HG03039 (cell line): ENCODE measurements at regions not wholly inside any gene's neighbourhood (a gene's known extent, or its start where the extent isn't known, plus 50 kb on each side); places are given as distances from the start of the nearest gene placed in this dataset.
A peak's percentile ranks its signal among the peaks of the same experiment; 100 is the strongest.
"Not testable (repeated sequence)": the region's sequence is repeated elsewhere in the genome, so short reads cannot be mapped to it uniquely, and the experiment has no call there.

Experiments
- ATAC-seq: cut with Tn5 transposase; IDR thresholded peaks from one replicate; pipeline ENCODE4 v1.9.1; 2021; ENCODE audit warnings: mild to moderate bottlenecking, moderate library complexity; ENCODE audit not compliant: unreplicated experiment

GRCh38 chr7:67301667-67302066, 305.0 kb downstream of the TYW1 start:
- no peak for ATAC-seq

DNA sequence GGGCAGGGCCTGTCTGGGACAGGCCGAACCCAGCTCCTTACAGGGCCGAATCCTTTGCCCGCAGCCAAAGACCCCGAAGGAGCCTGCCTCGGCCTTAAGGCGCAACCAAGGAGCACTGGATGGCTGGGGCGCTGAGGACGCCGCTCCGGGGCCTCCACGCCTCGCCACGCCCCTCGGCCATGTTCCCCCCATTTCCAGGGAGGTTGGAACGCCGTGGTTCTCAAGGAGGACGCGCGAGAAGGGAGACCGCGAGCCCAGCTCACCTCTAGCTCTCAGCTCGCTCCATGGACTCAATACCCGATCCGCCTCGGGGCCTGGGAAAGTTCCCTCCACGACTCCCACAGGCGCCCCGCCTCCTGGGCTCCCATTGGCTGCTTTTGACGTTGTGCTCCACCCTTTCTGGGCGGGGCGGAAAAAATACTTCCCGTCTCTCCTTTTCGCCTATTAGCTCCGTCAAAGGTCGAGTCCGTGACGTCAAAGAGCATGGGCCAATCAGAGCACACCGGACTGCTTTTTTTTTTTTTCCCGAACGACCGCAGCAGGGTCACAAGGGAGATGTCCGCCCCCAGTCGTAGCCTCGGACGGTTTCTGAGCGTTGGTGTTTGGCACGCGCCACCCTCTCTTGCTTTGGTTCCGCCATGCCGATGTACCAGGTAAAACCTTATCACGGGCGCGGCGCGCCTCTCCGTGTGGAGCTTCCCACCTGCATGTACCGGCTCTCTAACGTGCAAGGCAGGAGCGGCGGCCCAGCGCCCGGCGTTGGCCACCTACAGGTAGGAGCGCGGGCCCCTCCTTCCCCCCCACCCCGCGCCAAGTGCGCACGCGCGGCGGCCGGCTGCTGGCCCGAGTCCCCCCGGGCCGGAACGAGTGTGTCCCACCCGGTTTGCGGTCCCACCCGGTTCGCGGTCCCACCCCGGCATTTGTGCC, 305.7 kb downstream of the TYW1 start:
- peak; percentile 81 for ATAC-seq

GRCh38 chr7:67304846-67305245, 308.2 kb downstream of the TYW1 start:
- not testable (repeated sequence) for ATAC-seq

GRCh38 chr7:67306331-67306730, 309.7 kb downstream of the TYW1 start:
- ATAC-seq: no peak

DNA sequence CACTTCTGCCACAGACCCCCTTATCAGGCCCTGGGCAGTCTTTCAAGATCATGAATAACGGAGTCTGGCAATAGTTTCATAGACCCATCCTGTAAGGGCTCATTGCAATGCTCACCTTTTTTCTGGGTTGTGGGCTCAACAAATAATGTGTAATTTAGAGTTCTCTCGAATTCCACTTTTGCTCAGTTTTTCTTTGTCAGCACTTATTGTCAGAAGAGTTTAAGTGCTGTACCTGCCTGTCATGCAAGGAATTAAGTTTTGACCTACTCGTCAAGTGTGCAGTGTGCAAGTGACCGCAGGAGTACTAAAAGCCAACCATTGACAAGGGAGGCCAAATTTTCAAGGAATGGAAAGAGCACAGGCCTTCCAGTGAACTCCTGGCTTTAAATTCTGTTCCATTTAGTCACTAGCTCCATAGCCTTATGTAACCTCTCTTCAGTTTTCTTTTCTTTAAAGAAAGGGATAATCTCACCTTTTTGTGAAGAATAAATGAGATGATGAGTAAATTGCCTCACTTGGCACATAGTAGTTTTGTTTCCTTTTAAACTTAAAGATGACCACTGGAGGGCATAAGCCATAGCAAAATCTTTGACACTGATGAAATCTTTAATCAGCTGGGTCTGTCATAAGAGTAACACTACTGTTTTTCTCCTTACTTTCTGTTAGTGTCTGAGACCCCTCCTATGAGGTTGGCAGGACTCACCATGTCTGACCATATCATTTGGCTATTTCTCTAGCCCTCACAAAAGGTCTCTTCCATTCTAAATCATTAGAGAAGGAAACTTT, 313.3 kb downstream of the TYW1 start:
- ATAC-seq: no peak

DNA sequence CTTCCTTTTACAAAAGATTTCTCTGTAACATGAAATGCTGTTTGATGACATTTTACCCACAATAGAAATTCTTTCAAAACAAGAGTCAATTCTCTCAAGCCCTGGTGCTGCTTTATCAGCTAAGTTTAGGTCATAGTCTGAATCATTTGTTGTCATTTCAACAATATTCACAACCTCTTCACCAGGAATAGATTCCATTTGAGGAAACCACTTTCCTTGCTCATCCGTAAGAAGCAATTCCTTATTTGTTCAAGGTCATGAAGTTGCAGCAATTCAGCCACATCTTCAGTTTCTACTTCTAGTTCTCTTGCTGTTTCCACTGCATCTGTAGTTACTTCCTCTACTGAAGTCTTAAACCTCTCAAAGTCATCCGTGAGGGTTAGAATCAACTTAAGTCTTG, 315.3 kb downstream of the TYW1 start:
- ATAC-seq: no peak

- ATAC-seq: no peak
Measured at GRCh38 chr7:67313213-67313612, 316.6 kb downstream of the TYW1 start.

DNA sequence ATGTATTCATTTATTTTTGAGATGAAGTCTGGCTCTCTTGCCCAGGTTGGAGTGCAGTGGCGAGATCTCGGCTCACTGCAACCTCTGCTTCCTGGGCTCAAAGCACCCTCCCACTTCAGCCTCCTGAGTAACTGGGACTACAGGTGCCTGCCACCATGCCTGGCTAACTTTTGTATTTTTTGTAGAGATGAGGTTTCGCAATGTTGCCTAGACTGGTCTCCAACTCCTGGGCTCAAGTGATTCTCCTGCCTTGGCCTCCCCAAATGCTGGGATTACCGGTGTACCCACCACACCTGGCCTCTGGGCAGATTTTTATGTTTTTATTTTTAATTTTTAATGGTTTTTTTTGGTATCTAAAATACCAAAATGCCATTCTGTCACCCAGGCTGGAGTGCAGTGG, 320.3 kb downstream of the TYW1 start:
- not testable (repeated sequence) for ATAC-seq

- ATAC-seq: not testable (repeated sequence)
Measured at GRCh38 chr7:67328257-67328656, 331.6 kb downstream of the TYW1 start.

GRCh38 chr7:67335165-67335564, 338.5 kb downstream of the TYW1 start:
- not testable (repeated sequence) for ATAC-seq

DNA sequence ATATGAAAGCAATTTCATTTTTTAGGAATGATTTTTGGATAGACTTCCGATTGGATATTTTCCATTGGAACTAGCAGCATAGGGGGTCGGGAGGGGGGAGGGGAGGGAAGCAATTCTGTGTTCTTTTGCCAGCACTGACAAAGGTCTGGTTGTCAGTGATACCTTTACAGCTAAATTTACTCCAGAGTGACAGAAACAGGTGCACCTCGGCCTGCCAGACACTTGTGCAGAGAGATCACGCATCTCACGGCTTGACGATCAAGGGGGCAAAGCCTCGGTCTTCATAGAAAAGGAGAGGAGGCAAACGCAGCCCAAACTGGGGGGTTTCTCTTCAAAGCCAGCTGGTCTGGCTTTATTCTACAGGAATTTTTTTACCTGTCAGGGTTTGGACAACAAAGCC, 339.0 kb downstream of the TYW1 start:
- ATAC-seq: not testable (repeated sequence)

GRCh38 chr7:67338545-67338944, 341.9 kb downstream of the TYW1 start:
- ATAC-seq: not testable (repeated sequence)

DNA sequence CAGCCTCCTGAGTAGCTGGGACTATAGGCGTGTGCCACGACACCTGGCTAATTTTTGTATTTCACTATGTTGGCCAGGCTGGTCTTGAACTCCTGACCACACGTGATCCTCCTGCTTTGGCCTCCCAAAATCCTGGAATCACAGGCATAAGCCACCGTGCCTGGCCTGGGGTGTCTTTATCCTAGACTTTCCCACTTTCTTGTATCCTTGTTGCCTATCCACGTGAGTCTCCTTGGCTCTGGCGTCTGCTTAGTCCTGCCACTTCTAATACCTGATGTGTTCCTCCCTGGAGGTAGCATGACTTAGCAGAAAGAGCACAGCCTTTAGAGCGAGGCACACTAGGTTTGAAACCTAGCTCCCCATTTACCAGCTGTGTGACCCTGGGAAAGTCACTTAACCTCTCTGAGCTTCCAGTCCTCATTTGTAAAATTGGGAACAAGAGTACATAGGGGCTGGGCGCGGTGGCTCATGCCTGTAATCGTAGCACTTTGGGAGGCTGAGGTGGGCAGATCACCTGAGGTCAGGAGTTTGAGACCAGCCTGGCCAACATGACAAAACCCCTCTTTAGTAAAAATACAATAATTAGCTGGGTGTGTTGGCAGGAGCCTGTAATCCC, 344.6 kb downstream of the TYW1 start:
- no peak for ATAC-seq

- no peak for ATAC-seq
Measured at GRCh38 chr7:67343114-67343513, 346.5 kb downstream of the TYW1 start.

DNA sequence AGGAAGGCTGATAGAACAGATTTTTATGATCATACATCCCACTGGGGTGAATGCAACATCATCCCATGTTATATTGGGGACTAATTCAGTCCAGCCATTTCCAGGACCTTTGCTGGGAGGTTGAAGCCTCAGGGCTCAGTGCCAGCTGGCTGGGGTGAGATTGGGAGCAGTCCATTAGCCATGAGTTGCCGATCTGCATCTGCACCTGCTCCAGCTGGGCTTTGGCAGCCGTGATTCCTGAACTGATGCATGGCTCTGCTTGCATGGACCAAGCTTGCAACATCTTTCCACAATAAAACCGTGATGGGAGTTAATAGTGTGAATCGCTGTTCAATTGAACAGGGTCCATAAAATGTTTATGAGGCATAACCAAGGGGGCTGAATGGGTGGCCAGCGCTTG, 346.9 kb downstream of the TYW1 start:
- no peak for ATAC-seq

- no peak for ATAC-seq
Measured at GRCh38 chr7:67344481-67345193, 348.0 kb downstream of the TYW1 start.

DNA sequence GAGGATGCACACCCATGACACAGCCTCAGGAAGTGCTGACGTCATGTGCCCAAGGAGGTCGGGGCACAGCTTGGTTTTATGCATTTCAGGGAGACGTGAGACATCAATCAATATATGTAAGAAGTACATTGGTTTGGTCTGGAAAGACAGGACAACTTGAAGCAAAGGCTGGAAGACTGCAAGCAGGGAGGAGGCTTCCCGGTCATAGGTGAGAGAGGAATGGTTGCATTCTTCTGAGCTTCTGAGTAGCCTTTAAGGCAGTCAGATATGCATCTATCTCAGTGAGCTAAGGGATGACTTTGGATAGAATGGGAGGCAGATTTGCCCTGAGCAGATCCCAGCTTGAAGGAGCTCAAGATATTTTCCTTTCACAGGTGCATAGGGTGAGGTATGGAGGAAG, 349.5 kb downstream of the TYW1 start:
- ATAC-seq: no peak

- ATAC-seq: no peak
Measured at GRCh38 chr7:67346876-67347275, 350.2 kb downstream of the TYW1 start.

DNA sequence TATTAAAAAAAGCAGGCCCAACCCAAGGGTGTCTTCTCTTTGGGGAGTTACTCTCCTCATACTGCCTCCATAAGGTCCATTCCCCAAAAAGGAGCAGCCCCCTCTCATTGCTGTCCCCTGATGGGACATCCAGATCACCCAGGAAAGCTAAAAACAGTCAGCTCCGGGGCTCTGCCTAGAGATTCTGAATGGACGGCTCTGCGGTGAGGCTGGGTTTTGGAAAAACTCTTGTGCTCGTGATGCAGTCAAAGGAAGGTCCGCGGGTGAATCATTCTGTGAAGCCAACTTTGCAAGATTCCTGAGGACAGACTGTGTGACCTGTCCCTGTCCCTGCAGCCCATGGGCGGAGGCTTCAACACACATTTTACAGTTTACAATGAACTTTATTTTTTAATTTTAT, 351.5 kb downstream of the TYW1 start:
- no peak for ATAC-seq

- not testable (repeated sequence) for ATAC-seq
Measured at GRCh38 chr7:67357653-67358052, 361.0 kb downstream of the TYW1 start.

GRCh38 chr7:67358316-67358715, 361.7 kb downstream of the TYW1 start:
- ATAC-seq: not testable (repeated sequence)
